WTC11 (cell line): ENCODE measurements at regions not wholly inside any gene's neighbourhood (a gene's known extent, or its start where the extent isn't known, plus 50 kb on each side); places are given as distances from the start of the nearest gene placed in this dataset.

Experiments used
- ATAC-seq: fragments of 200-7000 bp; cut with Tn5 transposase; 2 replicates; pipeline ENCODE4 v1.10.0; 2021; ENCODE audit warnings: mild to moderate bottlenecking, moderate library complexity
- CTCF ChIA-PET: fragments of 300-600 bp; sonication (Branson Sonifier 250); formaldehyde crosslinking; loops from one replicate; lab custom pipeline; 2021; ENCODE audit warnings: antibody characterized with exemption; lab: Charles Lee
- POLR2A ChIA-PET: fragments of 350-600 bp; sonication (Branson Sonifier 250); formaldehyde crosslinking; loops from one replicate; lab custom pipeline; 2021; ENCODE audit warnings: antibody characterized with exemption; lab: Charles Lee
- DNase-seq: peaks from one replicate; pipeline ENCODE4 v3.0.0; 2021; ENCODE audit warnings: low spot score
- H3K27ac Mint-ChIP-seq: 2 replicates; pipeline ENCODE4 v1.8.0; 2021; ENCODE audit warnings: mixed read lengths
- H3K27me3 Mint-ChIP-seq: 2 replicates; pipeline ENCODE4 v1.8.0; 2021; ENCODE audit warnings: low read depth, mild to moderate bottlenecking, moderate library complexity, mixed read lengths
- H3K36me3 Mint-ChIP-seq: 2 replicates; pipeline ENCODE4 v1.8.0; 2021; ENCODE audit warnings: mixed read lengths
- H3K4me1 Mint-ChIP-seq: 2 replicates; pipeline ENCODE4 v1.8.0; 2022; ENCODE audit warnings: mixed read lengths
- H3K4me3 Mint-ChIP-seq: 2 replicates; pipeline ENCODE4 v1.8.0; 2021; ENCODE audit warnings: mild to moderate bottlenecking, moderate library complexity, mixed read lengths
- H3K9me3 Mint-ChIP-seq: 2 replicates; pipeline ENCODE4 v1.8.0; 2021; ENCODE audit warnings: mixed read lengths
- CREM ChIP-seq: sonication (generic); formaldehyde crosslinking; IDR thresholded peaks from 2 replicates; pipeline ENCODE4 v1.8.1; 2022; ENCODE audit warnings: mild to moderate bottlenecking, missing genetic modification reagents, moderate library complexity
- EMX1 ChIP-seq: fragments of 250-450 bp; sonication (Bioruptor Pico); IDR thresholded peaks from 2 replicates; pipeline ENCODE4 v1.8.0; 2021; ENCODE audit warnings: mild to moderate bottlenecking
- JAZF1 ChIP-seq: fragments of 250-450 bp; sonication (Bioruptor Pico); IDR thresholded peaks from 2 replicates; pipeline ENCODE4 v1.9.0; 2021; ENCODE audit warnings: moderate library complexity, mild to moderate bottlenecking, inconsistent platforms
- NFE2L1 ChIP-seq: sonication (generic); formaldehyde crosslinking; IDR thresholded peaks from 2 replicates; pipeline ENCODE4 v1.8.1; 2023; ENCODE audit warnings: missing genetic modification reagents
- OVOL2 ChIP-seq: fragments of 250-450 bp; sonication (Bioruptor Pico); IDR thresholded peaks from 2 replicates; pipeline ENCODE4 v1.9.0; 2021; ENCODE audit warnings: mild to moderate bottlenecking, borderline replicate concordance
- SOX15 ChIP-seq: fragments of 250-450 bp; sonication (Bioruptor Pico); IDR thresholded peaks from 2 replicates; pipeline ENCODE4 v1.9.0; 2021; ENCODE audit warnings: mild to moderate bottlenecking
- TCF7 ChIP-seq: sonication (generic); formaldehyde crosslinking; IDR thresholded peaks from 2 replicates; pipeline ENCODE4 v1.8.0; 2022; ENCODE audit warnings: mild to moderate bottlenecking, low read depth, missing genetic modification reagents, moderate library complexity
- TEAD1 ChIP-seq: sonication (generic); formaldehyde crosslinking; IDR thresholded peaks from 2 replicates; pipeline ENCODE4 v1.8.0; 2022; ENCODE audit warnings: mild to moderate bottlenecking, missing genetic modification reagents
- TP53 ChIP-seq: sonication (generic); formaldehyde crosslinking; IDR thresholded peaks from 2 replicates; pipeline ENCODE4 v1.8.1; 2023; ENCODE audit warnings: mild to moderate bottlenecking, missing genetic modification reagents
- ZBTB21 ChIP-seq: sonication (generic); formaldehyde crosslinking; IDR thresholded peaks from 2 replicates; pipeline ENCODE4 v1.8.1; 2023; ENCODE audit warnings: mild to moderate bottlenecking, missing genetic modification reagents, borderline replicate concordance
- ZNF121 ChIP-seq: sonication (generic); formaldehyde crosslinking; IDR thresholded peaks from 2 replicates; pipeline ENCODE4 v1.8.0; 2023; ENCODE audit warnings: missing genetic modification reagents
- ZNF263 ChIP-seq: sonication (generic); formaldehyde crosslinking; IDR thresholded peaks from 2 replicates; pipeline ENCODE4 v1.8.1; 2022; ENCODE audit warnings: low read depth, mild to moderate bottlenecking, moderate library complexity, missing genetic modification reagents
- ZNF317 ChIP-seq: sonication (generic); formaldehyde crosslinking; IDR thresholded peaks from 2 replicates; pipeline ENCODE4 v1.8.1; 2023; ENCODE audit warnings: low read depth, mild to moderate bottlenecking, moderate library complexity, missing genetic modification reagents, borderline replicate concordance
- ZNF396 ChIP-seq: fragments of 250-450 bp; sonication (Bioruptor Pico); IDR thresholded peaks from 2 replicates; pipeline ENCODE4 v1.8.0; 2021; ENCODE audit warnings: mild to moderate bottlenecking, moderate library complexity, borderline replicate concordance
- TF ChIP-seq, protein P1 (sequence below): sonication (generic); formaldehyde crosslinking; conservative IDR thresholded peaks from 2 replicates; pipeline ENCODE4 v1.8.1; 2022; ENCODE audit warnings: mild to moderate bottlenecking, missing genetic modification reagents
- TF ChIP-seq, protein P2 (sequence below): sonication (generic); formaldehyde crosslinking; IDR thresholded peaks from 2 replicates; pipeline ENCODE4 v1.8.0; 2022; ENCODE audit warnings: mild to moderate bottlenecking, missing genetic modification reagents
- TF ChIP-seq, protein P3 (sequence below): sonication (generic); formaldehyde crosslinking; IDR thresholded peaks from 2 replicates; pipeline ENCODE4 v1.8.1; 2022; ENCODE audit warnings: low read depth, mild to moderate bottlenecking, moderate library complexity, missing genetic modification reagents, borderline replicate concordance
- TF ChIP-seq, protein P4 (sequence below): fragments of 200-600 bp; IDR thresholded peaks from 2 replicates; pipeline ENCODE4 v1.8.0; 2022; ENCODE audit warnings: antibody characterized with exemption
- TF ChIP-seq, protein P5 (sequence below): sonication (generic); formaldehyde crosslinking; IDR thresholded peaks from 2 replicates; pipeline ENCODE4 v1.8.0; 2022; ENCODE audit warnings: mild to moderate bottlenecking, missing genetic modification reagents
- TF ChIP-seq, protein P6 (sequence below): sonication (generic); formaldehyde crosslinking; IDR thresholded peaks from 2 replicates; pipeline ENCODE4 v1.8.1; 2023; ENCODE audit warnings: mild to moderate bottlenecking, missing genetic modification reagents, moderate library complexity
- TF ChIP-seq, protein P7 (sequence below): fragments of 250-450 bp; sonication (Bioruptor Pico); IDR thresholded peaks from 2 replicates; pipeline ENCODE4 v1.9.0; 2021; ENCODE audit warnings: moderate library complexity, mild to moderate bottlenecking, inconsistent platforms, borderline replicate concordance
- TF ChIP-seq, protein P8 (sequence below): sonication (generic); formaldehyde crosslinking; IDR thresholded peaks from 2 replicates; pipeline ENCODE4 v1.8.1; 2022; ENCODE audit warnings: mild to moderate bottlenecking, missing genetic modification reagents, moderate library complexity, borderline replicate concordance
- TF ChIP-seq, protein P9 (sequence below): sonication (generic); formaldehyde crosslinking; IDR thresholded peaks from 2 replicates; pipeline ENCODE4 v1.8.1; 2023; ENCODE audit warnings: mild to moderate bottlenecking, missing genetic modification reagents
- TF ChIP-seq, protein P10 (sequence below): fragments of 250-450 bp; sonication (Bioruptor Pico); IDR thresholded peaks from 2 replicates; pipeline ENCODE4 v1.8.0; 2021; ENCODE audit warnings: mild to moderate bottlenecking

DNA sequence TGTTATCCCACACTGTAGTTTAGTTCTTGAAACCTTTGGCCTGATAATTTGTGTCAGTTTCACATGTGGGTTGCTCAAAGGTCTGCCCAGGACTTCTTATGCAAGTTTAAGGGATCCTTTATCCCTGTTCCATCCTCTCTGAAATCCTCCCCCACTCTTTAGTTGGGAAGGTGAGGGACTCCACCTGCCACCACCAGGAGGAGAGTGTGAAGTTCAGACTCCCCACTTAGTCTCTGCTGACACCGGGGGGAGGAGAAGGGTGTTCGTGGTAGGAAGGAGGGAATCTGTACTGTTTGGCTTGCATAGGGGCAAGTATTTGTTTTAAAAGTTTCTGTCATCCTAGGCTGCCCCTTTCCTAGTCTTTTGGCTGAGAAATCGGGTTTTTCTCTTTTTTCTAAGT, 211.8 kb downstream of the PPP4R3C start:
- Mint-ChIP-seq H3K36me3 (no peaks in the 10 kb centered on the region), H3K9me3 (no peaks in the 10 kb centered on the region), H3K4me3 (no peak overlapping the region), H3K4me1 (no peaks in the 10 kb centered on the region), H3K27ac (no peak overlapping the region), H3K27me3 (no peaks in the 10 kb centered on the region)
- ChIA-PET POLR2A (no interaction called here), CTCF (no interaction called here)
- ATAC-seq (peak; percentile 75), DNase-seq (no peak)
- TF ChIP-seq TCF7 (CRISPR knock-in tag) (no peak), SOX15 (CRISPR knock-in tag) (no peak), ZNF317 (CRISPR knock-in tag) (no peak), TEAD1 (CRISPR knock-in tag) (no peak)
- TF ChIP-seq, protein P1, sequence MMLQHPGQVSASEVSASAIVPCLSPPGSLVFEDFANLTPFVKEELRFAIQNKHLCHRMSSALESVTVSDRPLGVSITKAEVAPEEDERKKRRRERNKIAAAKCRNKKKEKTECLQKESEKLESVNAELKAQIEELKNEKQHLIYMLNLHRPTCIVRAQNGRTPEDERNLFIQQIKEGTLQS (CRISPR knock-in tag): no peak
- TF ChIP-seq, protein P2, sequence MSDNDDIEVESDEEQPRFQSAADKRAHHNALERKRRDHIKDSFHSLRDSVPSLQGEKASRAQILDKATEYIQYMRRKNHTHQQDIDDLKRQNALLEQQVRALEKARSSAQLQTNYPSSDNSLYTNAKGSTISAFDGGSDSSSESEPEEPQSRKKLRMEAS (CRISPR knock-in tag): no peak
- TF ChIP-seq, protein P3, sequence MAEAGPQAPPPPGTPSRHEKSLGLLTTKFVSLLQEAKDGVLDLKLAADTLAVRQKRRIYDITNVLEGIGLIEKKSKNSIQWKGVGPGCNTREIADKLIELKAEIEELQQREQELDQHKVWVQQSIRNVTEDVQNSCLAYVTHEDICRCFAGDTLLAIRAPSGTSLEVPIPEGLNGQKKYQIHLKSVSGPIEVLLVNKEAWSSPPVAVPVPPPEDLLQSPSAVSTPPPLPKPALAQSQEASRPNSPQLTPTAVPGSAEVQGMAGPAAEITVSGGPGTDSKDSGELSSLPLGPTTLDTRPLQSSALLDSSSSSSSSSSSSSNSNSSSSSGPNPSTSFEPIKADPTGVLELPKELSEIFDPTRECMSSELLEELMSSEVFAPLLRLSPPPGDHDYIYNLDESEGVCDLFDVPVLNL: no peak
- TF ChIP-seq, protein P4, sequence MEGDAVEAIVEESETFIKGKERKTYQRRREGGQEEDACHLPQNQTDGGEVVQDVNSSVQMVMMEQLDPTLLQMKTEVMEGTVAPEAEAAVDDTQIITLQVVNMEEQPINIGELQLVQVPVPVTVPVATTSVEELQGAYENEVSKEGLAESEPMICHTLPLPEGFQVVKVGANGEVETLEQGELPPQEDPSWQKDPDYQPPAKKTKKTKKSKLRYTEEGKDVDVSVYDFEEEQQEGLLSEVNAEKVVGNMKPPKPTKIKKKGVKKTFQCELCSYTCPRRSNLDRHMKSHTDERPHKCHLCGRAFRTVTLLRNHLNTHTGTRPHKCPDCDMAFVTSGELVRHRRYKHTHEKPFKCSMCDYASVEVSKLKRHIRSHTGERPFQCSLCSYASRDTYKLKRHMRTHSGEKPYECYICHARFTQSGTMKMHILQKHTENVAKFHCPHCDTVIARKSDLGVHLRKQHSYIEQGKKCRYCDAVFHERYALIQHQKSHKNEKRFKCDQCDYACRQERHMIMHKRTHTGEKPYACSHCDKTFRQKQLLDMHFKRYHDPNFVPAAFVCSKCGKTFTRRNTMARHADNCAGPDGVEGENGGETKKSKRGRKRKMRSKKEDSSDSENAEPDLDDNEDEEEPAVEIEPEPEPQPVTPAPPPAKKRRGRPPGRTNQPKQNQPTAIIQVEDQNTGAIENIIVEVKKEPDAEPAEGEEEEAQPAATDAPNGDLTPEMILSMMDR: no peak

DNA sequence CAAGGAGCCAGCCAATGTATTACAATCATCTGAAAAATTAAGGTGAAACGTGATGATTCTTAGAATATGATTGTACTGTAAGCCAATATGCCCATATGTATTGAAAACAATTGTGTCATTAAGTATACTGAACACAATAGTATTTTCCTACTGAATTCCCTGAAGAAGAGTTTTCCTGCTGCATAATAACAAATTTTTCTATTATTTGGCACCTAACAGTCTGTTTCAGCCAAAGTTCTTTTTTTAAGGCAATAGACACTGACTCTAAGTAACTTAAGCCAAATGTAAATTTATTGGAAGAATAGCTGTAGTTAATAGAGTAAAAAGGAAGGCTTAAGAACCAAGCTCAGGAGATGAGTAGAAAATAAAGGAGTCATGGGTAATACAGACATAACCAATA, 220.6 kb downstream of the PPP4R3C start:
- DNase-seq (no peak), ATAC-seq (no peak)
- ChIA-PET POLR2A (no interaction called here), CTCF (no interaction called here)
- no peaks in the 10 kb centered on the region; the same call in 1 of the 2 replicates for H3K27me3 Mint-ChIP-seq
- no peaks in the 10 kb centered on the region for H3K4me1 Mint-ChIP-seq
- no peak overlapping the region for H3K4me3 Mint-ChIP-seq
- H3K9me3 Mint-ChIP-seq: peaks cover 10% of the 10 kb centered on the region
- H3K27ac Mint-ChIP-seq: no peak overlapping the region
- H3K36me3 Mint-ChIP-seq: peaks cover 18% of the 10 kb centered on the region
- TF ChIP-seq, protein P5, sequence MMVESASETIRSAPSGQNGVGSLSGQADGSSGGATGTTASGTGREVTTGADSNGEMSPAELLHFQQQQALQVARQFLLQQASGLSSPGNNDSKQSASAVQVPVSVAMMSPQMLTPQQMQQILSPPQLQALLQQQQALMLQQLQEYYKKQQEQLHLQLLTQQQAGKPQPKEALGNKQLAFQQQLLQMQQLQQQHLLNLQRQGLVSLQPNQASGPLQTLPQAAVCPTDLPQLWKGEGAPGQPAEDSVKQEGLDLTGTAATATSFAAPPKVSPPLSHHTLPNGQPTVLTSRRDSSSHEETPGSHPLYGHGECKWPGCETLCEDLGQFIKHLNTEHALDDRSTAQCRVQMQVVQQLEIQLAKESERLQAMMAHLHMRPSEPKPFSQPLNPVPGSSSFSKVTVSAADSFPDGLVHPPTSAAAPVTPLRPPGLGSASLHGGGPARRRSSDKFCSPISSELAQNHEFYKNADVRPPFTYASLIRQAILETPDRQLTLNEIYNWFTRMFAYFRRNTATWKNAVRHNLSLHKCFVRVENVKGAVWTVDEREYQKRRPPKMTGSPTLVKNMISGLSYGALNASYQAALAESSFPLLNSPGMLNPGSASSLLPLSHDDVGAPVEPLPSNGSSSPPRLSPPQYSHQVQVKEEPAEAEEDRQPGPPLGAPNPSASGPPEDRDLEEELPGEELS (CRISPR knock-in tag): no peak
- TF ChIP-seq EMX1 (CRISPR knock-in tag) (no peak), TP53 (CRISPR knock-in tag) (no peak), ZNF121 (CRISPR knock-in tag) (no peak), ZBTB21 (CRISPR knock-in tag) (no peak), ZNF317 (CRISPR knock-in tag) (no peak), JAZF1 (CRISPR knock-in tag) (no peak), NFE2L1 (no peak), OVOL2 (CRISPR knock-in tag) (no peak), ZNF396 (no peak), CREM (CRISPR knock-in tag) (no peak), ZNF263 (CRISPR knock-in tag) (no peak), SOX15 (CRISPR knock-in tag) (no peak)
- TF ChIP-seq, protein P6, sequence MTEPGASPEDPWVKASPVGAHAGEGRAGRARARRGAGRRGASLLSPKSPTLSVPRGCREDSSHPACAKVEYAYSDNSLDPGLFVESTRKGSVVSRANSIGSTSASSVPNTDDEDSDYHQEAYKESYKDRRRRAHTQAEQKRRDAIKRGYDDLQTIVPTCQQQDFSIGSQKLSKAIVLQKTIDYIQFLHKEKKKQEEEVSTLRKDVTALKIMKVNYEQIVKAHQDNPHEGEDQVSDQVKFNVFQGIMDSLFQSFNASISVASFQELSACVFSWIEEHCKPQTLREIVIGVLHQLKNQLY (CRISPR knock-in tag): no peak
- TF ChIP-seq, protein P7, sequence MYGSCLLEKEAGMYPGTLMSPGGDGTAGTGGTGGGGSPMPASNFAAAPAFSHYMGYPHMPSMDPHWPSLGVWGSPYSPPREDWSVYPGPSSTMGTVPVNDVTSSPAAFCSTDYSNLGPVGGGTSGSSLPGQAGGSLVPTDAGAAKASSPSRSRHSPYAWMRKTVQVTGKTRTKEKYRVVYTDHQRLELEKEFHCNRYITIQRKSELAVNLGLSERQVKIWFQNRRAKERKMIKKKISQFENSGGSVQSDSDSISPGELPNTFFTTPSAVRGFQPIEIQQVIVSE: no peak
- TF ChIP-seq, protein P8, sequence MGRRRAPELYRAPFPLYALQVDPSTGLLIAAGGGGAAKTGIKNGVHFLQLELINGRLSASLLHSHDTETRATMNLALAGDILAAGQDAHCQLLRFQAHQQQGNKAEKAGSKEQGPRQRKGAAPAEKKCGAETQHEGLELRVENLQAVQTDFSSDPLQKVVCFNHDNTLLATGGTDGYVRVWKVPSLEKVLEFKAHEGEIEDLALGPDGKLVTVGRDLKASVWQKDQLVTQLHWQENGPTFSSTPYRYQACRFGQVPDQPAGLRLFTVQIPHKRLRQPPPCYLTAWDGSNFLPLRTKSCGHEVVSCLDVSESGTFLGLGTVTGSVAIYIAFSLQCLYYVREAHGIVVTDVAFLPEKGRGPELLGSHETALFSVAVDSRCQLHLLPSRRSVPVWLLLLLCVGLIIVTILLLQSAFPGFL (CRISPR knock-in tag): no peak
- TF ChIP-seq, protein P9, sequence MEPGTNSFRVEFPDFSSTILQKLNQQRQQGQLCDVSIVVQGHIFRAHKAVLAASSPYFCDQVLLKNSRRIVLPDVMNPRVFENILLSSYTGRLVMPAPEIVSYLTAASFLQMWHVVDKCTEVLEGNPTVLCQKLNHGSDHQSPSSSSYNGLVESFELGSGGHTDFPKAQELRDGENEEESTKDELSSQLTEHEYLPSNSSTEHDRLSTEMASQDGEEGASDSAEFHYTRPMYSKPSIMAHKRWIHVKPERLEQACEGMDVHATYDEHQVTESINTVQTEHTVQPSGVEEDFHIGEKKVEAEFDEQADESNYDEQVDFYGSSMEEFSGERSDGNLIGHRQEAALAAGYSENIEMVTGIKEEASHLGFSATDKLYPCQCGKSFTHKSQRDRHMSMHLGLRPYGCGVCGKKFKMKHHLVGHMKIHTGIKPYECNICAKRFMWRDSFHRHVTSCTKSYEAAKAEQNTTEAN (CRISPR knock-in tag): no peak
- TF ChIP-seq, protein P10, sequence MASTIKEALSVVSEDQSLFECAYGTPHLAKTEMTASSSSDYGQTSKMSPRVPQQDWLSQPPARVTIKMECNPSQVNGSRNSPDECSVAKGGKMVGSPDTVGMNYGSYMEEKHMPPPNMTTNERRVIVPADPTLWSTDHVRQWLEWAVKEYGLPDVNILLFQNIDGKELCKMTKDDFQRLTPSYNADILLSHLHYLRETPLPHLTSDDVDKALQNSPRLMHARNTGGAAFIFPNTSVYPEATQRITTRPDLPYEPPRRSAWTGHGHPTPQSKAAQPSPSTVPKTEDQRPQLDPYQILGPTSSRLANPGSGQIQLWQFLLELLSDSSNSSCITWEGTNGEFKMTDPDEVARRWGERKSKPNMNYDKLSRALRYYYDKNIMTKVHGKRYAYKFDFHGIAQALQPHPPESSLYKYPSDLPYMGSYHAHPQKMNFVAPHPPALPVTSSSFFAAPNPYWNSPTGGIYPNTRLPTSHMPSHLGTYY (CRISPR knock-in tag): no peak
